ENCODE measurements at regions not wholly inside any gene's neighbourhood (a gene's known extent, or its start where the extent isn't known, plus 50 kb on each side); places are given as distances from the start of the nearest gene placed in this dataset.

DNA sequence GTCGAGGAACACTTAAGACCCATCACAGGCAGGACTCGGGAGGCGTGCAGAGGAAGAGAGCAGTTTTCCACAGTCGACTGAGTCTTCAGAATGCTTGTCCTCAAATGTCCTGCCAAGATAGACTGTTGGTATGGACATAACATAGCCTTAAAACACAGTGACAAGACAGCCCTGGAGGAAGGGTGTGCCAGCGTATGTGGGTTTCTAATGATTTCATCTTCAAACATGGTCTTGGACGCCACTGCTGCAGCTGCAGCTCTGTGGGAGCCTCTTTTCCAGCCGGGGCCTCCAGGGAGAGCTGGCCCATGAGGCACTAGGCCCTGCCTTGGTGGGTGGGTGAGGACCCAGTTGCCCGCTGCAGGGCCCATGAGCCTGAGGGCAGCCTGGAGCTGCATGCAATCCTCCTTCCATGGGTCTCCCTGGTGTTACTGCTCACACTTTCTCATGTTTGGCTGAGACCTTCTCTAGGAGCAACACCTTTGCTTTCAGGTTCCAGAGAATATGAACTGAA lies 198.6 kb downstream of the KLF13 start:
- no peak overlapping the region for H3K4me3 Mint-ChIP-seq
- H3K36me3 Mint-ChIP-seq: no peaks in the 10 kb centered on the region
- POLR2A ChIA-PET: no interaction called here
- peaks cover 8% of the 10 kb centered on the region for H3K27me3 Mint-ChIP-seq
- no peak overlapping the region for H3K27ac Mint-ChIP-seq
- H3K9me3 Mint-ChIP-seq: no peaks in the 10 kb centered on the region
- ATAC-seq (ENCODE audit: low read depth): no peak
- no peaks in the 10 kb centered on the region for H3K4me1 Mint-ChIP-seq
- DNase-seq: no peak

DNA sequence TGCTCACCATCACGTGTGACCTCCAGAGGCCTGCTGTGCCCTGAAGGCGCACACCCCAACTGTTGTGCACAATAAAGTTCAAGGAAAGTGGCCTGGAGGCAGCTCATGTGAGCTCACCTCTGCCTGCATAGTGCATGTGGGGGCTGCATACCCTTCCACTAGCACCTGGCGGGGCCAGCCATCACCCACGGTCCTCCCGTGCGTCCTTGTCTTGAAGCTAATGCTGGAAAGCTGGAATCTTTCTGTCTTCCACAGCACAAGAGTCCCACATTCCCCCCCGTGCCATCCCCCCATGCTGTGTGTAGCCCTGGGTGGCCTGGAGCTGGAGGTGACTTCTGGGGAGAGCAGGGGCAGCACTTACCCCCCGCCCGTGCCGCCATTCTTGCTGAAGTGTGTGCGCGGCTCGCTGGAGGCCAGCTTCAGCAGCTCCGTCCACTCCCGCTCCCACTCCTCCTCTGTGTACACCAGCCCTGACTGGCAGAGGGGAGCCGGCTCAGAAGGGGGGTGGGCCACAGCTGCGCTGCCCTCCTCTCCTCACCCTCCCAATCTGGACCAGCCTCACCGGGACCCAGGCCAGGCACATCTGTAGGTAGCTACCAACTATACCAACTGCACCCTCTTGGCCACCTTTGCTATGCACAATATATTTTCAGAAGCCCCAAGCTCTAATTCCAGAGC lies 199.5 kb downstream of the KLF13 start:
- Mint-ChIP-seq H3K36me3 (no peaks in the 10 kb centered on the region), H3K4me3 (no peak overlapping the region), H3K9me3 (no peaks in the 10 kb centered on the region), H3K27ac (no peak overlapping the region), H3K27me3 (peaks cover 6% of the 10 kb centered on the region), H3K4me1 (no peaks in the 10 kb centered on the region)
- DNase-seq (no peak), ATAC-seq (ENCODE audit: low read depth) (no peak)
- POLR2A ChIA-PET: no interaction called here

DNA sequence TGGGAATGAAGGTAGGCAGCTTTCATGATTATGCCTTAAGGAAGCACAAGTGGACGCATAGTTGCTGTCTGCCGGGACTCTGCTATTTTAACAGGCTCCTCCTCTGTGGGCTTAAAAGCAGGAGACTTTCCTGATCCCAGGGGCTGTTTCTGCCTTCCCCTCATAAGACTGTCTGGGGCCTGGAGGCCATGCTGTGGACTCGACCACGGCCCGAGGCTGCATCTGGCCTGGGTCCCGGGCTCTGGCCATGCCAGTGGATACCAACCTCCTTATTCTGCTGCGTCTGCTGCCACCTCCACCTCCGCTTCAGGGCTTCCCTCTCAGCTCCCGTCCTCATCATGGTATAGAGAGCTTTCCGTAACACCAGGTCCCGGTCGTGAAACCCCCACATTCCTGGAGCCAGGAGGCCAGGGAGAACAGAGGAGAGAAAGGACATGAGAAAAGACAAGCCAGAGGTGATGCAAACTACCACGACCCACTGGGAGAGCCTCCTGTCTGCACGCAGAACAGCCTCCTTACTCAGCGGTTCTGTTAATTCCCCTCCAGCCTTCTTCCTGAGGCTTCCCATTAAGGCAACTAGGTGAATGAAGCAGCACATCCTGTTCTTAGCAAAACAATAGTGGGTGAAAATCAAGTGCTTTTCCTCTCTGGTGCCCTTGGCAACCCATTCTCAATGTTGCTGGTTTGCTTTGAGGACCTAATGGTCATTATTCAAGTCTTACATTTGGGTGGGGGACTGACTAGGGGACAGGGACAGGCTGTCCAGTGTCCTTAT lies 200.5 kb downstream of the KLF13 start:
- no peak overlapping the region for H3K27ac Mint-ChIP-seq
- H3K4me1 Mint-ChIP-seq: no peaks in the 10 kb centered on the region
- ATAC-seq (ENCODE audit: low read depth): no peak
- no peak overlapping the region for H3K4me3 Mint-ChIP-seq
- H3K27me3 Mint-ChIP-seq: peaks cover 15% of the 10 kb centered on the region
- peaks cover under 1% of the 10 kb centered on the region for H3K9me3 Mint-ChIP-seq
- H3K36me3 Mint-ChIP-seq: no peaks in the 10 kb centered on the region
- DNase-seq: no peak
- POLR2A ChIA-PET: no interaction called here

DNA sequence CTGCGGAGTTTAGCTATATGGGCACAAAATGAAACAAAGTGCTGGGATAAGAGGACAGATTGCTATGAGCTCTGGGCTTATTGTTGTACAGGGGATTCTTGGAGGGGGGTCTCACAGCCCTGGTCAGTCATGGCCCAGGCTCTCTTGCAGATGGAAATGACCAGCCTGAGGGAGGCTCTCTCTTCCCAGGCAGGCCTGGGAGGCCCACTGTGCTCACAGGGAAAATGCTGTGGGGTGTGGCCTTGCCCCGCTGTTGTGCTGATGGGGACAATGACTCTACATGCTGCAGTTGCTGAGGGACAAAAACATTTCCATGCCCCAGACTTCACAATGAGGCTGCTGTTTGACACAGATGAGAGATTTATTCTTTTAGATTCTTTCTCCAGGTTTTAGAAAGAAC lies 202.2 kb downstream of the KLF13 start:
- Mint-ChIP-seq H3K4me1 (no peaks in the 10 kb centered on the region), H3K9me3 (peaks cover 2% of the 10 kb centered on the region), H3K27ac (no peak overlapping the region), H3K4me3 (no peak overlapping the region), H3K27me3 (peaks cover 22% of the 10 kb centered on the region), H3K36me3 (no peaks in the 10 kb centered on the region)
- POLR2A ChIA-PET: no interaction called here
- DNase-seq (no peak), ATAC-seq (ENCODE audit: low read depth) (no peak)

DNA sequence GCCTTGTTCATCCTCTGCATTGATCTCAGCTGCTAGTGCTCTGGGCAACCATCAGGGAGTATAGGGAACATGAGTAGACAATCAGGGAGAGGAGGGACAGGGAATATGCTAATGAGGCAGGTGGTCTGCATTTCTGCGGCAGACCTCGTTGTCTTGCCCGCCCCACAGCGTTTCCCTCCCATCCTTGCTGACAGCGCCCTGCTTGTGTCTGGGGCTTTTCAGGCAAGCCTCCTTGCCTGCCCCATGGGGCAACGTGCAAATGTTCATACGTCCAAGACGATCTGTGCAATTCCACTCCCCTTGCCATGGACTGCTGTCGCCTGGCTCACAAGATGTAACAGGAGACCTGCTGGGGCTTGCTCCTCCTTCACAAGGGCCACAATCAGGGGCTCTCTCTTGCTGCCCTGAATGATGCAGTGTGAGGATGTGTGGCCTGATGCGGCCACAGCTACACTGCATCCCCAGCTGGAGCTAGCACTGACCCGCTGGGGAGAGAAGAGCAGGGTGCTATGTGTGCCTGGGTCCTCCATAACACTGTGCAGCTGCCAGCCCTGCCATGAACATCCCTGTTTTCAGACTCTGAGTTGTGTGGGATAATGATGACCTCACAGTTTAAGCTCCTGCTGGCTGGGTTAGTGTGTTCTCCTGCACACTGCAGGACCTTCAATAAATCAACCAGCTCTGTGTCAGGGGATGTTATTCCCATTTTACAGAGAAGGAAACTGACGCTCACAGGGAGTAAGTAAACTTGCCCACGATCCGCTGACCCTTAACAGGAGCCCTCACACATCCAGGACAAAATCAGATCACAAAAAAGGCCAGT lies 211.3 kb downstream of the KLF13 start:
- DNase-seq: no peak
- no peaks in the 10 kb centered on the region for H3K4me1 Mint-ChIP-seq
- H3K27me3 Mint-ChIP-seq: peaks cover 44% of the 10 kb centered on the region
- no peak overlapping the region for H3K4me3 Mint-ChIP-seq
- POLR2A ChIA-PET: no interaction called here
- ATAC-seq (ENCODE audit: low read depth): no peak
- H3K36me3 Mint-ChIP-seq: no peaks in the 10 kb centered on the region
- H3K9me3 Mint-ChIP-seq: peaks cover 4% of the 10 kb centered on the region
- H3K27ac Mint-ChIP-seq: no peak overlapping the region

DNA sequence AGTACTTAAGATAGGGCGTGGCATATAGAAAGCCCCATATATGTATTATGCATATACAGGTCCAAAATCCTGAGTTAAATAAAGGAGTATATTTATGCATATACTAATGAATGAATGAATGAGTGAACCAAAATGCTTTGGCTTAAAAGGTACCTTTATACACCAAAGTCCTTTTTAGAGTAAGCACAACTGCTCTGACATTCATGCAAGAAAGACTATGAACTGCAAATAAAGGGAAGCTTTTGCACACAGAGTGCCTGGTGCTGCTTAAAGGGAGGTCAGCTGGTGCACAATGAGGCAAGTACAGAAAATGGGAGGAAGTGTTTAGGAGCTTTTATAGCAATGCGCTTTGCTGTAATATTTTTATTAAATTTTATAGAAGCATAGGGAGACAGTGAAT lies 214.0 kb downstream of the KLF13 start:
- H3K36me3 Mint-ChIP-seq: no peaks in the 10 kb centered on the region
- ATAC-seq (ENCODE audit: low read depth) (no peak), DNase-seq (no peak)
- POLR2A ChIA-PET: no interaction called here
- no peak overlapping the region for H3K4me3 Mint-ChIP-seq
- H3K27ac Mint-ChIP-seq: no peak overlapping the region
- peaks cover 57% of the 10 kb centered on the region for H3K27me3 Mint-ChIP-seq
- H3K4me1 Mint-ChIP-seq: no peaks in the 10 kb centered on the region
- no peaks in the 10 kb centered on the region for H3K9me3 Mint-ChIP-seq

DNA sequence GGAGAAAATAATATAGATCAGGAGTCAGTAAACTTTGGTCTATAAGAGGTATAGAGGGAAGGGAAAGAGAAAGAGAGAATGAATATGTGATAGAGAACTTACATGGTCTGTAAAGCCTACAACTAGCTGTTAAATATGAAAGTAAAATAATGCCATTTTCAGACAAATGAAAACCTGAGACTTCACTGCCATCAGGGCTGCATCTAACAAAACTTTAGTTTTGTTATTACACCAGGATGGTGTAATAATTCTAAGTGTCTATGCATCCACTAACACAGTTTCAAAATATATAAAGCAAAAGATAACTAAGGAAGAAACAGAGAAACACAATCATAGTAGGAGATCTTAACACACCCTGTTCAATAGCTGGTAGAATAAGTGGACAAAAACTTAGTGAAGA lies 217.7 kb downstream of the KLF13 start:
- Mint-ChIP-seq H3K4me1 (no peaks in the 10 kb centered on the region), H3K36me3 (no peaks in the 10 kb centered on the region), H3K4me3 (no peak overlapping the region), H3K27ac (no peak overlapping the region), H3K9me3 (no peaks in the 10 kb centered on the region), H3K27me3 (peaks cover 51% of the 10 kb centered on the region)
- no peak for DNase-seq
- no peak for ATAC-seq (ENCODE audit: low read depth)
- POLR2A ChIA-PET: no interaction called here

DNA sequence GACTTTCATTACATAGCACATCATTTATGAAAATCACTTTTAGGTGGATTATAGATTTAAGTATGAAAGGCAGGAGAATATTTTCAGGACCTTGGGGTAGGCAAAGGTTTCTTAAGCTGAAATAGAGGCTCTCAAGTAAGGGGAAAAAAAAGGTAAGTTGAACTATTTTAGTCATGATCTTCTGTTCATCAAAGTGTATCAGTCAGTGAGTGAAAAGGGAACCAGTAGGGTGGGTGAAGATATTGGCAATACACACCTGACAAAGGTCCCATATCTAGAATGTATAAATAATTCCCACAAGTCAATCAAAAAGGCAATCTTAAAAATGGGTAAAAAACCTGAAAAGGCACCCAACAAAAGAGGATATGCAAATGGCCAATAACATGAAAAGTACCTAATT lies 218.6 kb downstream of the KLF13 start:
- Mint-ChIP-seq H3K27ac (no peak overlapping the region), H3K4me1 (no peaks in the 10 kb centered on the region), H3K9me3 (no peaks in the 10 kb centered on the region), H3K27me3 (peaks cover 45% of the 10 kb centered on the region), H3K36me3 (no peaks in the 10 kb centered on the region), H3K4me3 (no peak overlapping the region)
- DNase-seq: no peak
- POLR2A ChIA-PET: no interaction called here
- no peak for ATAC-seq (ENCODE audit: low read depth)

DNA sequence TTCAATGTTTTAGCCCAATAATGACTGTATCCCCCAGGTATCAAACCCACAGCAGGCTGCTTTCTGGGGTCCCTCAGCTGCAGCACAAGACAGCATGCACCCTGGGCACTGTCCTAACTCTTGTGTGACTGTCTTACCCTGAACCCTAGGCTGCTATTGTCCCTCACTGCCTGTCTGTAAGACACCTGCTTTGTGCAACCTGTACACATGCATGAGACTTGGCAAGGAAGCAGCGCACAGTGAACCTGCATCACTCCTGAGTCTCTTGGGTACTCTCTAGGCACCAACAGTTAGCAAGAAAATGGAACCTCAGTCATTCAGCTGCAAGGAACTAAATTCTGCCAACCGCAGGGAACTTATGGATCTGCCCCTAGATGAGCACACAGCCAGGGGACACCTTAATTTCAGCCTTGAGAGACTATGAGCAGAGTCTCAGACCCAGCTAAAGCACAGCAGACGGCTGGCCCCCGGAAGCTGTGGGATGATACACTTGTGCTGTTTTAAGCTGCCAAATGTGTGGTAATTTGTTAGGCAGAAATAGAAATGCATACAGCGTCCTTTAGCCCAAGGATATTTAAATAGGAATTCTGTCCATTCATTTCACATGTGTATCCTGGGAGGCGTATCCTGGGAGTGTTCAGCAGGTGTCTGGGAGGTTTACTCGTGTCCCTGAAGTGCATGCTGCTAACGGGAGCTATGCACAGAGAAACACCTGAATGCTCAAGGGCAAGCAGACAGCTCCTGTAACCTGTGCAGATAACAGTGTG lies 223.8 kb downstream of the KLF13 start:
- POLR2A ChIA-PET: no interaction called here
- no peaks in the 10 kb centered on the region for H3K9me3 Mint-ChIP-seq
- H3K27ac Mint-ChIP-seq: no peak overlapping the region
- peaks cover 2% of the 10 kb centered on the region for H3K4me1 Mint-ChIP-seq
- H3K4me3 Mint-ChIP-seq: no peak overlapping the region
- ATAC-seq (ENCODE audit: low read depth): no peak
- DNase-seq: no peak
- no peaks in the 10 kb centered on the region for H3K36me3 Mint-ChIP-seq
- peaks cover 8% of the 10 kb centered on the region for H3K27me3 Mint-ChIP-seq

DNA sequence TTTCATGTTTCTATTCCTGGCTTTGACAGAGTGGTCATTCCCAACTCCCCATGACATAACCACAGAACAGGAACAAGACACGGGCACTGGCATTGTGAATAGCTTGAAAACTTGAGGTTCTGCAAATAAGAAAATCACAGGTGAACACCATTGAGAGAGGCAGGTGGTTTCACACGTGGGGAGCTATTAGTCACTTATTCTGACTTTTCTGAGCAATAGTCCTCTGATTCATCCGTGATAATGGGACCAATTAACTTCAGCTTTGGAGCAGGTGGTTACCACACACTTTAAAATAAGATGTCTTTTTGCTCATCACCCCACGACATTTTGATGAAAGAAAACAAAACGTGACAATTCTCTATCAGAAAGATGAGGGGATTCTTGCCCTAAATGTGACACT lies 224.7 kb downstream of the KLF13 start:
- POLR2A ChIA-PET: no interaction called here
- Mint-ChIP-seq H3K27me3 (peaks cover 4% of the 10 kb centered on the region), H3K4me1 (peaks cover 2% of the 10 kb centered on the region), H3K36me3 (no peaks in the 10 kb centered on the region), H3K9me3 (no peaks in the 10 kb centered on the region), H3K4me3 (no peak overlapping the region), H3K27ac (no peak overlapping the region)
- ATAC-seq (ENCODE audit: low read depth) (no peak), DNase-seq (no peak)

DNA sequence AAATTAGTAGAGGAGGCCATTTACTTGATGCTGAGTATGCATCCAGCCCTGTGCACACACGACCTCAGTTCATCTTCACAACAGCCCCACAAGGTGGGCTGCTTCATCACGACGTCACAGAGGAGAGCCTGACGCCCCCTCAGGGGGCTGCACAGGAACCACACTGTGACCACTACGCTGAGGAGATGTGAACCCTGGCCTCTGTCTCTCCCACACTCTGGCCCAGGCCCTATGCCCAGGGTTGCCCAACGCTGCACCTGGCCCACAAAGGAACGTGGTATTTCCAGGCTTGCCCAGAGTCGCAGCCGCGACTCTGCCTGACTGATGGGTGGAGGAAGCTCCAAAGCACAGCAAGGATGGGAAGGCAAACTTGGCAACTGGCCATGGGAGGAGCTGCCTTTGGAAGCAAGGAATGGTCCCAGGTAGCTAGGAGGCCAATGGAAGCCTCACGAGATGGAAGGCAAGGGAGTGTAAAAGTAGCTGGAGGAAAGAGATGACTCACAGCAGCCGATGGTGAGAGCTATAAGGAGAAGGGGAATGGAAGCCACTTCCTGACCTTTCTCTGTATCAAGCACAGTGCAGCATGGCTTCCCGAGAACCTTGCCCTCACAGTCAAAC lies 226.0 kb downstream of the KLF13 start:
- no peak for ATAC-seq (ENCODE audit: low read depth)
- Mint-ChIP-seq H3K9me3 (no peaks in the 10 kb centered on the region), H3K36me3 (no peaks in the 10 kb centered on the region), H3K4me3 (no peak overlapping the region), H3K4me1 (peaks cover 2% of the 10 kb centered on the region), H3K27me3 (peaks cover 4% of the 10 kb centered on the region), H3K27ac (no peak overlapping the region)
- POLR2A ChIA-PET: no interaction called here
- DNase-seq: no peak

DNA sequence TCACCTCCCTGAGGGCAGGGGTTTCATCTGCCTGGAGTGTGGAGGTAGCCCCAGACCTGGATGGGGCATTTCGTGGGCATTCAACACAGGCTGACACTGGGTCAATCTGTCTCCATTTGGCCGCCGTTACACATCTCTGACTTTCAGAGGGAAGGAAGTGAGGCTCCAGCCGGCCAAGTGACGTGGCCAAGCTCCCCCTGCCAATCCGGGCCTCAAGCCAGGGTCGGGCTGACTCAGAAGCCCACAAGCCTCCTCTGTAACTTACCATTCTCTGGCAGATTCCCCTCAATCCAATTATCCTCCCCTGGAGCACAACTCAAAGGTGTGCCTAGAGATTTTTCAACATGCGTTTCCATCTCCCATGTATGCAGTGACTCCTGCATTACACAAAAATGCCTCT lies 227.6 kb downstream of the KLF13 start:
- Mint-ChIP-seq H3K27me3 (peaks cover 1% of the 10 kb centered on the region), H3K4me1 (peaks cover 2% of the 10 kb centered on the region), H3K27ac (no peak overlapping the region), H3K4me3 (no peak overlapping the region), H3K36me3 (no peaks in the 10 kb centered on the region), H3K9me3 (no peaks in the 10 kb centered on the region)
- ATAC-seq (ENCODE audit: low read depth) (no peak), DNase-seq (no peak)
- POLR2A ChIA-PET: no interaction called here

DNA sequence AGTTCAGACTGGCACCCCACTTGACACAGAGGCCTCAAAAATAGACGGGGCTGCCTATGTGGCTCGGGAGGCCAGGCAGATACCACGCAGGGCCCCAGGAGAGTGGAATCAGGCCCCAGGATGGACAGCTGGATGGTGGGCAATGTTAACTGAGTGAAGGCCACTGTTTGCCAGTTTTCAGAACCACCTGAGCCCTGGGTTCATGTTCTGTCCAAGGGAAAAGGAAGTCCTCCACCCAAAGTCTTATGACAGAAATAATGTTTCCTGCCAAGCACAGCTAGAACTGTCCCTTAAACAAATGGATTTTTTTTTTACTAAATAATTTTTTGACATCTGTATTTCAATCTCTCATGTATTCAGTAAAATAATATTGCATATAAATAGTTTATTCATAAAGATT lies 228.4 kb downstream of the KLF13 start:
- Mint-ChIP-seq H3K4me1 (peaks cover 2% of the 10 kb centered on the region), H3K4me3 (no peak overlapping the region), H3K27ac (no peak overlapping the region), H3K9me3 (no peaks in the 10 kb centered on the region), H3K27me3 (peaks cover 1% of the 10 kb centered on the region), H3K36me3 (no peaks in the 10 kb centered on the region)
- DNase-seq: no peak
- ATAC-seq (ENCODE audit: low read depth): no peak
- POLR2A ChIA-PET: no interaction called here

Measured in activated naive CD8-positive, alpha-beta T cell treated with anti-CD3 and anti-CD28 coated beads, Interleukin-2, amount 10 ng/mL, durations not matched to agents 7 days and 5 days (primary cell).